ENCODE measurements at regions not wholly inside any gene's neighbourhood (a gene's known extent, or its start where the extent isn't known, plus 50 kb on each side); places are given as distances from the start of the nearest gene placed in this dataset.

DNA sequence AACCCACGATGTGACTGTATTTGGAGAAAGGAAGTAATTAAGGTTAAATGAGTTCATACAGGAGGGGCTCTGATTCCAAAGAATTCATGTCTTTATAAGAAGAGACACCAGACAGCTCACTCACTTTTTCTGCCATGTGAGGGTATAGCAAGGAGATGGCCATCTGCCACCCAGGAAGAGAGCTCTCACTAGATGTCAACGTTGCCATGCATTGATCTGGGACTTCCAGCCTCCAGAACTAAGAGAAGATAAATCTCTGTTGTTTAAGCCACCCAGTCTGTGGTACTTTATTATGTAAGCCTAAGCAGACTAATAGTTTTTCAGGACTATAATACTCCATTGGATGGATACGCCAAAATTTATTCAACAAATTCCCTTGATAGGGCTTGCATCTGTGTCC is 89.8 kb upstream of the RAD23B start:
- no peak overlapping the region for H3K27ac ChIP-seq
- no peaks in the 10 kb centered on the region for H3K36me3 ChIP-seq
- no peaks in the 10 kb centered on the region for H3K4me1 ChIP-seq
- no peak overlapping the region for H3K4me3 ChIP-seq
- TF ChIP-seq, protein P1, sequence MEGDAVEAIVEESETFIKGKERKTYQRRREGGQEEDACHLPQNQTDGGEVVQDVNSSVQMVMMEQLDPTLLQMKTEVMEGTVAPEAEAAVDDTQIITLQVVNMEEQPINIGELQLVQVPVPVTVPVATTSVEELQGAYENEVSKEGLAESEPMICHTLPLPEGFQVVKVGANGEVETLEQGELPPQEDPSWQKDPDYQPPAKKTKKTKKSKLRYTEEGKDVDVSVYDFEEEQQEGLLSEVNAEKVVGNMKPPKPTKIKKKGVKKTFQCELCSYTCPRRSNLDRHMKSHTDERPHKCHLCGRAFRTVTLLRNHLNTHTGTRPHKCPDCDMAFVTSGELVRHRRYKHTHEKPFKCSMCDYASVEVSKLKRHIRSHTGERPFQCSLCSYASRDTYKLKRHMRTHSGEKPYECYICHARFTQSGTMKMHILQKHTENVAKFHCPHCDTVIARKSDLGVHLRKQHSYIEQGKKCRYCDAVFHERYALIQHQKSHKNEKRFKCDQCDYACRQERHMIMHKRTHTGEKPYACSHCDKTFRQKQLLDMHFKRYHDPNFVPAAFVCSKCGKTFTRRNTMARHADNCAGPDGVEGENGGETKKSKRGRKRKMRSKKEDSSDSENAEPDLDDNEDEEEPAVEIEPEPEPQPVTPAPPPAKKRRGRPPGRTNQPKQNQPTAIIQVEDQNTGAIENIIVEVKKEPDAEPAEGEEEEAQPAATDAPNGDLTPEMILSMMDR (IDR thresholded peaks at IDR 0.05), result no peak
- no peaks in the 10 kb centered on the region for H3K27me3 ChIP-seq
- no peak for DNase-seq (ENCODE audit: low spot score)
- no peaks in the 10 kb centered on the region for H3K9me3 ChIP-seq

DNA sequence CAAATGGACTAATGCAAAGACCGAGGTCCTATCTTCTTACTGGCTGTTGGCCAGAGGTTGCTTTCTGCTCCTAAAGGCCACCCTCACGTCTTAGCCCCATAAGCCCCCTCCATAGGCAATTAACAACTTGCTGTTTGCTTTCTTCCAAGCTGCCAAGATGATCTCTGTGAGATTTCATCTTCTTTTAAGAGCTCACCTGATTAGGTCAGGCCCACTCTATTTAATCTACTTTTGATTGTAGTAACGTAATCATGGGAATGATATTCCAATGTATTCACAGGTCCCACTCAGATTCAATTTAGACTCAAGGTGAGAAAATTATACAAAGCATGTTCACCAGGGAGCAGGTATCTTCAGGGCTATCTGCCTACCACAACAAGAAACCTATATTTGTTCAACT is 84.4 kb upstream of the RAD23B start:
- no peaks in the 10 kb centered on the region for H3K4me1 ChIP-seq
- no peaks in the 10 kb centered on the region for H3K36me3 ChIP-seq
- no peaks in the 10 kb centered on the region for H3K27me3 ChIP-seq
- H3K9me3 ChIP-seq, result peaks cover 0 to 8% of the 10 kb centered on the region in 2 donors
- DNase-seq (ENCODE audit: low spot score), result no peak
- H3K27ac ChIP-seq, result no peak overlapping the region
- no peak overlapping the region for H3K4me3 ChIP-seq
- TF ChIP-seq, protein P1 (IDR thresholded peaks at IDR 0.05), result no peak

DNA sequence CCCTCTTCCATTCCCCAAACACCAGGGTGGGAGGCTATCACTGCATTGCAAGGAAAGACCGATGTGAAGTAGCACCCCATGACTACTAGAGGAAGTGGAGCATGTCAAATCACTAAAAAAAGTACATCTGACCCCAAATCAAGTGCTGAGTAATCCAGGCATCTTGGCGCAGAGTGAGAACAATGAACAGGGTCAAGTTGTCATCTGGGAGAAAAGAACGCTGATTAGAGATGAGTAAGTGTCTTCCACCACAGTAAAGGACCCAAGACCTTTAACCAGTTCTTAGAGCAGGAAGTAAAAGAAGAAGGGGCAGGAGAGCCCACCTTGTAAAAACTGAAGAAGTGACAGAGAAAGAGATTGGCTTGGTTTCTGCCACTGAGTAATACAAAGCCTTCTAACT is 75.0 kb upstream of the RAD23B start:
- no peak for DNase-seq (ENCODE audit: low spot score)
- Histone ChIP-seq H3K36me3 (no peaks in the 10 kb centered on the region), H3K27me3 (no peaks in the 10 kb centered on the region), H3K4me1 (no peaks in the 10 kb centered on the region), H3K27ac (no peak overlapping the region), H3K9me3 (peaks cover 0 to 2% of the 10 kb centered on the region in 2 donors), H3K4me3 (no peak overlapping the region)
- TF ChIP-seq, protein P1 (IDR thresholded peaks at IDR 0.05), result no peak

DNA sequence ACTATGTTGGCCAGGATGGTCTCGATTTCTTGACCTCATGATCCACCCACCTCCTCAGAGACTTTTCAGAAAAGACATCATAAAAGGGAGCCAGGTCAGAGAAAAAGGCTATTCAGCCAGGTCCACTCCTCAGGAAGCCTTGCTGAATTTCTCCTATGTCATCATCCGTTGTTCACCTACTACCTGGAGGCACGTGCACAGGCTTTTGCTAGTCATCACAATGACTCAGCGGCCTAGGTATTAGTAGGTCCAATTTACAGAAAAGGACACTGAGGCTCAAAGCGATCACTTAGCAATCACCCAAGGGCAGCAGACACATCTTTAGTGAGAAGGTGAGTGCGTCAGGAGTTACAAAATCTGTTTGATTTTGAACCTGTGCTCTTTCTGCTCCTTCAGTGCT is 72.3 kb upstream of the RAD23B start:
- H3K27me3 ChIP-seq, result no peaks in the 10 kb centered on the region
- TF ChIP-seq, protein P1 (IDR thresholded peaks at IDR 0.05), result no peak
- no peaks in the 10 kb centered on the region for H3K9me3 ChIP-seq
- no peaks in the 10 kb centered on the region for H3K4me1 ChIP-seq
- H3K36me3 ChIP-seq, result no peaks in the 10 kb centered on the region
- H3K27ac ChIP-seq, result no peak overlapping the region
- no peak for DNase-seq (ENCODE audit: low spot score)
- no peak overlapping the region for H3K4me3 ChIP-seq

DNA sequence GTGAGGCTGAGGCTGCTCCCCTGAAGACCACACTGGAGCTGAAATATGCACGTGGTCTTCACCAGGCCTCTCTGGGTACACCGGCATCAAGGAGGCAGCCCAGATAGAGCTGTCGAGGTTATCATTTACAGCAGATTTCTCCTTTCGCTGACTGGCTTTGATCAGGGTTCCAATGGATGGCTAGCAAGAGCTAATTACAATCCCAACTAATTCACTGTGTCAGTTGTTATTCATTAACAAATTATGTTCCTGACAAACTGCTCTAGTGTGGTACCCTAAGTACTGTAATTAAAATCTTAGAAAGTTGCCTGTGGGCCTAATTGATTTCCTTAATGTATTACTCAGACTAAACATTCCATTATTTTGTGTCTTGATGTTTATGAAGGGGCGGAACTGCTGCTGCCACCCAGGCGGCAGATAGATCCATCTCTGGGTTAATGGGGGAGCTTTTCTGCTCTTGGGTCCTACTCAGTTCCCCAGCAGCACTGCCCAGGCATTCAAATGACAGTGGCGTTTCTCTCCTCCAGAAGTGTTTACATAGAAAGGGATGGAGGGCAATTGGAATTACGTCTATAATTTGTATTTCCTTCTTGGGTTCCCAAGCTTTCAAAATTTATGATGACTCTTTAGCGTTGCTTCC is 71.7 kb upstream of the RAD23B start:
- H3K27ac ChIP-seq, result no peak overlapping the region
- no peaks in the 10 kb centered on the region for H3K36me3 ChIP-seq
- no peak for DNase-seq (ENCODE audit: low spot score)
- no peaks in the 10 kb centered on the region for H3K9me3 ChIP-seq
- H3K4me1 ChIP-seq, result no peaks in the 10 kb centered on the region
- TF ChIP-seq, protein P1 (IDR thresholded peaks at IDR 0.05), result no peak
- H3K27me3 ChIP-seq, result no peaks in the 10 kb centered on the region
- no peak overlapping the region for H3K4me3 ChIP-seq

DNA sequence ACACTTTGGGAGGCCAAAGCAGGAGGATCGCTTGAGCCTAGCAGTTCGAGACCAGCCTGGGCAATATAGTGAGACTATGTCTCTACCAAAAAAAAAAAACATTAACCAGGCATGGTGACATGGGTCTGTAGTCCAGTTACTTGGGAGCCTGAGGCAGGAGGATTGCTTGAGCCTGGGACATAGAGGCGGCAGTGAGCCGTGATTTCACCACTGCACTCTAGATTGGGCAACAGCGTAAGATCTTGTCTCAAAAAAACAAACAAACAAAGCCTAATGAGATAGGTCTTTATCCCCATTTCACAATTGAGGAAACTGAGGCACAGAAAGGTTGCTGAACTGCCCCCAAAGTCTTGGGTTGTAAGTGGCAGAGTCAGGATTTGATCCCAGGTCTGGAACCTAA is 70.5 kb upstream of the RAD23B start:
- DNase-seq (ENCODE audit: low spot score), result no peak
- TF ChIP-seq, protein P1 (IDR thresholded peaks at IDR 0.05), result no peak
- H3K4me3 ChIP-seq, result no peak overlapping the region
- H3K9me3 ChIP-seq, result no peaks in the 10 kb centered on the region
- H3K4me1 ChIP-seq, result no peaks in the 10 kb centered on the region
- no peaks in the 10 kb centered on the region for H3K36me3 ChIP-seq
- H3K27me3 ChIP-seq, result no peaks in the 10 kb centered on the region
- H3K27ac ChIP-seq, result no peak overlapping the region

Measured in right atrium auricular region (tissue), 2 donors.